ENCODE measurements at regions not wholly inside any gene's neighbourhood (a gene's known extent, or its start where the extent isn't known, plus 50 kb on each side); places are given as distances from the start of the nearest gene placed in this dataset.

DNA sequence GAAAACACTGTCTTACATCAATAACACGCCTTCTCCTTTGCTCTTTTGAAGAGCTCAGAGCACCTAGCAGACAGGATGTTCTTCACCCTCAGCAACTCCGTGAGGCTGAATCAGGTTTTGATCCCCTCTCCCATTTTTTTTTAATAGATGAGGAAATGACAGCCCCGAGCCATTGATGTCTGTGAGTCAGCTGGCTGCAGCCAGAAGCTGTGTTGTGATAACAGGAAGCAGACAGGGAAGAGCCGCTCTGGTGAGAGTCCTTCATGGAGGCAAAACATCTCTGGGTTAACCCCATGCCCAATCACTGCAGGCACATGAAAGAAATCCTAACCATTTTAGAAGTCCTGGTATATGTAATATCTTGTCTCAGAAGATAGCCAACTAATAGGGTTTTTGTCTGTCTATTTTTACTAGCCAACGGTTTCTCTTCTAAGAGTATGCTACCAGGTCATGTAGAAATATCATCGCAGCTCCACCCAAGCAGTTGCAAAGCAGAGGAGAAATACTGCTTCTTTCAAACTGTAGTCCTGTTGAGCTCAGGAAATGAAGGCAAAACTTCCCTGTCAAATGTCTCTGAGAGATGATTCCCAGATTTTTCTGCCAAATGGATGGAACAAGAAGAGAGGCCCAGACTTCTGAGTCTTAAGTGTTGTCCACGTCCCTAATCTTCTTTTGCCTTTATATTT lies 568.9 kb downstream of the CCDC171 start:
- TF ChIP-seq, protein P1, sequence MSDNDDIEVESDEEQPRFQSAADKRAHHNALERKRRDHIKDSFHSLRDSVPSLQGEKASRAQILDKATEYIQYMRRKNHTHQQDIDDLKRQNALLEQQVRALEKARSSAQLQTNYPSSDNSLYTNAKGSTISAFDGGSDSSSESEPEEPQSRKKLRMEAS (IDR thresholded peaks at IDR 0.05) = no peak
- TF ChIP-seq POLR2A (IDR thresholded peaks at IDR 0.05; ENCODE audit: low read length) (no peak), CHD4 (IDR thresholded peaks at IDR 0.05; ENCODE audit: borderline replicate concordance) (no peak), NR3C1 (IDR thresholded peaks at IDR 0.05) (no peak), ZSCAN20 (CRISPR knock-in tag; IDR thresholded peaks at IDR 0.05) (no peak), HEYL (CRISPR knock-in tag; IDR thresholded peaks at IDR 0.05) (no peak), MAFK (IDR thresholded peaks at IDR 0.05; ENCODE audit: partially characterized antibody) (no peak), MYC (IDR thresholded peaks at IDR 0.05; ENCODE audit: borderline replicate concordance, low read length) (no peak), HDAC2 (IDR thresholded peaks at IDR 0.05) (no peak), HOXA7 (CRISPR knock-in tag; IDR thresholded peaks at IDR 0.05) (no peak)
- TF ChIP-seq, protein P2, sequence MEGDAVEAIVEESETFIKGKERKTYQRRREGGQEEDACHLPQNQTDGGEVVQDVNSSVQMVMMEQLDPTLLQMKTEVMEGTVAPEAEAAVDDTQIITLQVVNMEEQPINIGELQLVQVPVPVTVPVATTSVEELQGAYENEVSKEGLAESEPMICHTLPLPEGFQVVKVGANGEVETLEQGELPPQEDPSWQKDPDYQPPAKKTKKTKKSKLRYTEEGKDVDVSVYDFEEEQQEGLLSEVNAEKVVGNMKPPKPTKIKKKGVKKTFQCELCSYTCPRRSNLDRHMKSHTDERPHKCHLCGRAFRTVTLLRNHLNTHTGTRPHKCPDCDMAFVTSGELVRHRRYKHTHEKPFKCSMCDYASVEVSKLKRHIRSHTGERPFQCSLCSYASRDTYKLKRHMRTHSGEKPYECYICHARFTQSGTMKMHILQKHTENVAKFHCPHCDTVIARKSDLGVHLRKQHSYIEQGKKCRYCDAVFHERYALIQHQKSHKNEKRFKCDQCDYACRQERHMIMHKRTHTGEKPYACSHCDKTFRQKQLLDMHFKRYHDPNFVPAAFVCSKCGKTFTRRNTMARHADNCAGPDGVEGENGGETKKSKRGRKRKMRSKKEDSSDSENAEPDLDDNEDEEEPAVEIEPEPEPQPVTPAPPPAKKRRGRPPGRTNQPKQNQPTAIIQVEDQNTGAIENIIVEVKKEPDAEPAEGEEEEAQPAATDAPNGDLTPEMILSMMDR (IDR thresholded peaks at IDR 0.05) = no peak
